Stimulated activated naive CD8-positive, alpha-beta T cell treated with anti-CD3 and anti-CD28 coated beads, Interleukin-15, Interleukin-2, amounts not matched to agents 100 U/mL and 50 U/mL, for 24 hours (primary cell): ENCODE measurements at regions not wholly inside any gene's neighbourhood (a gene's known extent, or its start where the extent isn't known, plus 50 kb on each side); places are given as distances from the start of the nearest gene placed in this dataset.

Experiments used
- ATAC-seq: fragments of 150-1000 bp; cut with Tn5 transposase; one replicate; pipeline ENCODE4 v1.10.0; 2021
- DNase-seq: peaks from one replicate; pipeline ENCODE4 v3.0.0; 2021

GRCh38 chr11:17157761-17158160, 50.0 kb downstream of the PIK3C2A start:
- DNase-seq: no peak

GRCh38 chr11:17156283-17156682, 51.5 kb downstream of the PIK3C2A start:
- ATAC-seq (no peak), DNase-seq (no peak)

More at GRCh38 chr11:17157761-17158160, 50.0 kb downstream of the PIK3C2A start:
- no peak for ATAC-seq

GRCh38 chr11:17154409-17155159, 53.2 kb downstream of the PIK3C2A start:
- ATAC-seq (no peak), DNase-seq (no peak)

GRCh38 chr11:17153757-17154156, 54.0 kb downstream of the PIK3C2A start:
- DNase-seq (no peak), ATAC-seq (peak; percentile 23)

GRCh38 chr11:17152306-17152705, 55.5 kb downstream of the PIK3C2A start:
- ATAC-seq: no peak

GRCh38 chr11:17150521-17150920, 57.3 kb downstream of the PIK3C2A start:
- DNase-seq: no peak
- ATAC-seq: no peak

More at GRCh38 chr11:17152306-17152705, 55.5 kb downstream of the PIK3C2A start:
- DNase-seq: no peak

GRCh38 chr11:17148536-17148935, 59.2 kb downstream of the PIK3C2A start:
- DNase-seq: no peak
- ATAC-seq: no peak

- no peak for DNase-seq
- ATAC-seq: no peak
Measured at GRCh38 chr11:17145972-17146371, 61.8 kb downstream of the PIK3C2A start.

- no peak for DNase-seq
- ATAC-seq: no peak
Measured at GRCh38 chr11:17142450-17142849, 65.0 kb upstream of the RPS13 start.

- no peak for ATAC-seq
- no peak for DNase-seq
Measured at GRCh38 chr11:17141156-17141555, 63.7 kb upstream of the RPS13 start.

- ATAC-seq: no peak
- no peak for DNase-seq
Measured at GRCh38 chr11:17138562-17138961, 61.1 kb upstream of the RPS13 start.

- ATAC-seq: no peak
- no peak for DNase-seq
Measured at GRCh38 chr11:17135916-17136683, 58.6 kb upstream of the RPS13 start.

- DNase-seq (no peak), ATAC-seq (no peak)
Measured at GRCh38 chr11:17132654-17133053, 55.2 kb upstream of the RPS13 start.

GRCh38 chr11:17129003-17129402, 51.5 kb upstream of the RPS13 start:
- no peak for ATAC-seq
- DNase-seq: no peak
